Endothelial cell of umbilical vein (primary cell): ENCODE measurements at regions not wholly inside any gene's neighbourhood (a gene's known extent, or its start where the extent isn't known, plus 50 kb on each side); places are given as distances from the start of the nearest gene placed in this dataset.

Experiments used
- CTCF ChIP-seq, 2 donors: IDR thresholded peaks; 1 replicate in 1 of 2; 2 replicates in 1 of 2; pipeline ENCODE4 v1.5.1; 2011; ENCODE audit warnings: low read length in 2 of 2, mild to moderate bottlenecking in 2 of 2, moderate library complexity in 2 of 2, control low read depth in 1 of 2, inconsistent platforms in 1 of 2, low read depth in 1 of 2; ENCODE audit not compliant: insufficient read depth in 1 of 2; ENCODE audit errors: extremely low read depth in 1 of 2
- EZH2 ChIP-seq: IDR thresholded peaks from 2 replicates; pipeline ENCODE4 v1.6.1; 2012; ENCODE audit warnings: borderline replicate concordance, low read depth, mild to moderate bottlenecking, moderate library complexity, low read length, inconsistent platforms; ENCODE audit not compliant: severe bottlenecking
- FOS ChIP-seq: IDR thresholded peaks from 2 replicates; pipeline ENCODE4 v1.6.1; 2011; ENCODE audit warnings: mild to moderate bottlenecking, low read length, moderate library complexity, borderline replicate concordance; ENCODE audit not compliant: insufficient read depth
- GATA2 ChIP-seq: IDR thresholded peaks from 2 replicates; pipeline ENCODE4 v1.7.0; 2011; ENCODE audit warnings: low read depth, mild to moderate bottlenecking, moderate library complexity, mixed read lengths, low read length; ENCODE audit not compliant: insufficient read length, insufficient read depth
- MAX ChIP-seq: IDR thresholded peaks from 2 replicates; pipeline ENCODE4 v1.6.1; 2011; ENCODE audit not compliant: insufficient read depth, insufficient read length
- MYC ChIP-seq: IDR thresholded peaks from one replicate; pipeline ENCODE4 v1.6.1; 2011; ENCODE audit warnings: mild to moderate bottlenecking, low read depth, low read length
- POLR2A ChIP-seq: IDR thresholded peaks from 2 replicates; pipeline ENCODE4 v1.6.1; 2012; ENCODE audit warnings: low read depth, mild to moderate bottlenecking, control low read depth, low read length
- POLR2AphosphoS5 ChIP-seq: IDR thresholded peaks from 2 replicates; pipeline ENCODE4 v1.6.1; 2012; ENCODE audit warnings: low read depth, mild to moderate bottlenecking, control low read depth, low read length, moderate library complexity; ENCODE audit not compliant: insufficient read depth

- TF ChIP-seq CTCF (IDR thresholded peaks at IDR 0.05; ENCODE audit: extremely low read depth in 1 of 2, insufficient read depth in 1 of 2, low read depth in 1 of 2, low read length in 2 of 2) (no peak), EZH2 (no peak), POLR2A (no peak), POLR2AphosphoS5 (no peak), MYC (no peak), FOS (no peak), MAX (no peak), GATA2 (no peak)
These were observed 88.7 kb downstream of the RAMP3 start for GRCh38 chr7:45246339-45246738.
